DOHH2 (cell line): ENCODE measurements at regions not wholly inside any gene's neighbourhood (a gene's known extent, or its start where the extent isn't known, plus 50 kb on each side); places are given as distances from the start of the nearest gene placed in this dataset.
"Not testable (repeated sequence)": the region's sequence is repeated elsewhere in the genome, so short reads cannot be mapped to it uniquely, and the experiment has no call there.

Experiments
- CTCF ChIP-seq: fragments of 200-600 bp; sonication (generic); IDR thresholded peaks from one replicate; pipeline ENCODE4 v1.5.1; 2014; ENCODE audit warnings: antibody characterized with exemption, mild to moderate bottlenecking, low read depth, low read length; ENCODE audit not compliant: poor library complexity, severe bottlenecking
- EZH2phosphoT487 ChIP-seq: fragments of 200-600 bp; sonication (generic); IDR thresholded peaks from 2 replicates; pipeline ENCODE4 v1.6.1; 2017; ENCODE audit warnings: borderline replicate concordance, mild to moderate bottlenecking, antibody characterized with exemption, low read length, moderate library complexity, mixed read lengths

GRCh38 chr6:130561159-130561558 is 195.3 kb downstream of the TMEM200A start:
- TF ChIP-seq CTCF, EZH2phosphoT487: not testable (repeated sequence)
